HepG2 (cell line): ENCODE measurements at regions not wholly inside any gene's neighbourhood (a gene's known extent, or its start where the extent isn't known, plus 50 kb on each side); places are given as distances from the start of the nearest gene placed in this dataset.
"Not testable (repeated sequence)": the region's sequence is repeated elsewhere in the genome, so short reads cannot be mapped to it uniquely, and the experiment has no call there.

Source experiments
- ATAC-seq: fragments of 200-7000 bp; cut with Tn5 transposase; 3 replicates; pipeline ENCODE4 v1.9.1; 2020; ENCODE audit warnings: mild to moderate bottlenecking, moderate library complexity
- BruUV-seq: library from RNA; stranded (reverse); fragments of 400-500 nt; replicated peaks from 2 replicates; lab custom pipeline; 2021; lab: Mats Ljungman, UMichigan
- CTCF ChIA-PET: fragments of 300-600 bp; formaldehyde crosslinking; extraction: SDS; loops from one replicate; lab custom pipeline; 2021; ENCODE audit warnings: low total read pairs, inconsistent platforms, low intra/inter-chr PET ratio; lab: Yijun Ruan, JAX
- POLR2A ChIA-PET: fragments of 350-600 bp; sonication (Branson Sonifier 250); formaldehyde crosslinking; loops from one replicate; lab custom pipeline; 2020; ENCODE audit warnings: antibody characterized with exemption, inconsistent platforms; lab: Yijun Ruan, JAX
- DNase-seq: peaks from one replicate; pipeline ENCODE4 v3.0.0-alpha.2; 2015; ENCODE audit warnings: low spot score
- FAIRE-seq: peaks from 3 replicates; lab custom pipeline; 2011; peaks lifted over from hg19 to GRCh38; lab: Jason Lieb, UNC
- H2AFZ ChIP-seq: one replicate; pipeline ENCODE4 v1.6.1; 2011; ENCODE audit warnings: low read length, inconsistent platforms
- H3K27ac ChIP-seq: fragments of 300-600 bp; 3 replicates; pipeline ENCODE4 v1.8.0; 2011; ENCODE audit warnings: mixed run types, mild to moderate bottlenecking, mixed read lengths, low read length, inconsistent platforms; ENCODE audit not compliant: insufficient read depth; ENCODE audit errors: extremely low read length
- H3K27me3 ChIP-seq, 2 experiments: fragments of 200-600 bp in 1 of 2; 2 replicates in 1 of 2; 3 replicates in 1 of 2; pipeline versions ENCODE4 v1.6.0 to v1.8.0; 2011; ENCODE audit warnings: low read length in 2 of 2, mild to moderate bottlenecking in 2 of 2, moderate library complexity in 2 of 2, inconsistent platforms in 1 of 2; ENCODE audit not compliant: insufficient read depth in 2 of 2, control insufficient read depth in 1 of 2
- H3K36me3 ChIP-seq, 2 experiments: fragments of 200-600 bp in 1 of 2; replicated peaks in 1 of 2; 2 replicates in 1 of 2; 3 replicates in 1 of 2; pipeline versions ENCODE4 v1.5.1 to v1.8.0; 2011; ENCODE audit warnings: low read length in 2 of 2, inconsistent platforms in 1 of 2; ENCODE audit not compliant: insufficient read depth in 2 of 2, control insufficient read depth in 1 of 2
- H3K4me1 ChIP-seq: 2 replicates; pipeline ENCODE4 v1.5.1; 2012; ENCODE audit warnings: low read length, inconsistent platforms; ENCODE audit not compliant: insufficient read depth
- H3K4me2 ChIP-seq: 2 replicates; pipeline ENCODE4 v1.6.0; 2011; ENCODE audit warnings: low read depth, low read length, inconsistent platforms
- H3K4me3 ChIP-seq, 3 experiments: fragments of 200-600 bp in 1 of 3; sonication (generic), shearing (Covaris generic) in 1 of 3; replicated peaks in 1 of 3; 2 replicates each; pipeline ENCODE4 v1.5.1; 2011 to 2016; ENCODE audit warnings: low read length in 3 of 3, inconsistent platforms in 2 of 3, low read depth in 2 of 3, mild to moderate bottlenecking in 2 of 3, control low read depth in 1 of 3, mixed read lengths in 1 of 3; ENCODE audit not compliant: insufficient read depth in 1 of 3
- H3K79me2 ChIP-seq: one replicate; pipeline ENCODE4 v1.6.1; 2011; ENCODE audit warnings: low read length, inconsistent platforms; ENCODE audit not compliant: insufficient read depth
- H3K9ac ChIP-seq: 2 replicates; pipeline ENCODE4 v1.6.0; 2011; ENCODE audit warnings: mild to moderate bottlenecking, low read depth, low read length, inconsistent platforms; ENCODE audit not compliant: insufficient read depth
- H3K9me3 ChIP-seq: 2 replicates; pipeline ENCODE4 v1.5.1; 2012; ENCODE audit warnings: mild to moderate bottlenecking, low read length
- H4K20me1 ChIP-seq: 2 replicates; pipeline ENCODE4 v1.6.0; 2011; ENCODE audit warnings: inconsistent platforms, mild to moderate bottlenecking, low read length, moderate library complexity; ENCODE audit not compliant: insufficient read depth
- WGBS: methylation state at CpG from one replicate; pipeline ENCODE4 v1.1.6; 2017; ENCODE audit warnings: low lambda C conversion rate; 5-methylcytosine and 5-hydroxymethylcytosine counted together
- in situ Hi-C: cut with HindIII; loops from 2 replicates; pipeline ENCODE4 v1.10.0; 2017; ENCODE audit warnings: low pct_unique_long_range_greater_than_20kb; ENCODE audit not compliant: extremely low pct_ligation_motif_present
- intact Hi-C: fragments of 100-400 bp; cut with micrococcal nuclease; formaldehyde crosslinking; loops from one replicate; pipeline ENCODE4 v1.10.0; 2022; ENCODE audit not compliant: unreplicated experiment

GRCh38 chrX:3914813-3915212 lies 201.4 kb upstream of the PRKX start:
- BruUV-seq, DNase-seq, H3K9ac ChIP-seq, CTCF ChIA-PET, H3K4me2 ChIP-seq, H3K9me3 ChIP-seq, FAIRE-seq, H3K27me3 ChIP-seq, ATAC-seq, H3K36me3 ChIP-seq, H2AFZ ChIP-seq, H3K4me1 ChIP-seq, H3K27ac ChIP-seq, in situ Hi-C loops, intact Hi-C loops, H3K79me2 ChIP-seq, H3K4me3 ChIP-seq, POLR2A ChIA-PET, H4K20me1 ChIP-seq: not testable (repeated sequence)
- WGBS, result no CpG with 5 or more reads among the region's 28 CpGs

GRCh38 chrX:3914059-3914458 lies 200.6 kb upstream of the PRKX start:
- H3K27ac ChIP-seq, POLR2A ChIA-PET, H3K36me3 ChIP-seq, DNase-seq, BruUV-seq, H3K9me3 ChIP-seq, H3K79me2 ChIP-seq, H2AFZ ChIP-seq, H3K9ac ChIP-seq, H3K4me1 ChIP-seq, FAIRE-seq, CTCF ChIA-PET, H3K4me2 ChIP-seq, H3K27me3 ChIP-seq, intact Hi-C loops, in situ Hi-C loops, H3K4me3 ChIP-seq, H4K20me1 ChIP-seq: not testable (repeated sequence)
- WGBS, result no CpG with 5 or more reads among the region's 13 CpGs
- peak; percentile 61; the same call in 2 of the 3 replicates for ATAC-seq

DNA sequence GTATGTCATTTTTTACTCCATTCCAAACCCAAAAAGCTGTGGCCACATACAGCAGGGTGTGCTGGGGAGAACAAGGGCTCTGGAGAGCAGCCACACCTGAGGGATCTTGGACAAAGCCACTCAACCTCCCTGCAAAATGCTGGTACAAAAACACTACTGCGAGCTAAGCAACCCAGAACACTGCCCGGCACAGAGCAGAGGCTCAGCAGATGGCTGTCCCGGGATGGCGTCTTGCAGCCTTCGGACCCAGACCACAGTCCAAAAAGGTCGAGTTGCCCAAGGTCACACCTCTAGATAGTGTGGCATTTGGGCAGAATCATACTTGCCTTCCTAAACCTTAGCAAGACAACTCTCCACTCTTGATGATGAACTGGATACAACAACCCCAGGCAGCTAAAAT lies 197.6 kb upstream of the PRKX start:
- H3K4me2 ChIP-seq, H3K4me3 ChIP-seq, H2AFZ ChIP-seq, POLR2A ChIA-PET, H3K27me3 ChIP-seq, H3K9me3 ChIP-seq, H3K27ac ChIP-seq, FAIRE-seq, H3K36me3 ChIP-seq, intact Hi-C loops, H3K79me2 ChIP-seq, BruUV-seq, H3K4me1 ChIP-seq, H4K20me1 ChIP-seq, in situ Hi-C loops, H3K9ac ChIP-seq, CTCF ChIA-PET, DNase-seq: not testable (repeated sequence)
- no CpG with 5 or more reads among the region's 6 CpGs for WGBS
- ATAC-seq, result peak; percentile 54

- H3K4me1 ChIP-seq, H3K79me2 ChIP-seq, H3K36me3 ChIP-seq, H3K27ac ChIP-seq, H3K4me3 ChIP-seq, H2AFZ ChIP-seq, in situ Hi-C loops, DNase-seq, H3K4me2 ChIP-seq, BruUV-seq, H3K27me3 ChIP-seq, H3K9ac ChIP-seq, H3K9me3 ChIP-seq, POLR2A ChIA-PET, H4K20me1 ChIP-seq, intact Hi-C loops, FAIRE-seq, CTCF ChIA-PET: not testable (repeated sequence)
- ATAC-seq, result peak; percentile 36; the same call in 2 of the 3 replicates
- WGBS, result no CpG with 5 or more reads among the region's 5 CpGs
Observed at GRCh38 chrX:3910611-3911010, 197.2 kb upstream of the PRKX start.
